ENCODE measurements at regions not wholly inside any gene's neighbourhood (a gene's known extent, or its start where the extent isn't known, plus 50 kb on each side); places are given as distances from the start of the nearest gene placed in this dataset.

- Histone ChIP-seq H3K36me3 (ENCODE audit: insufficient read depth, low read length) (no peaks in the 10 kb centered on the region), H3K9me3 (replicated peaks; ENCODE audit: low read length) (no peaks in the 10 kb centered on the region), H3K27me3 (ENCODE audit: control insufficient read depth, insufficient read depth, low read length) (peaks cover 4% of the 10 kb centered on the region), H3K4me3 (ENCODE audit: low read length) (no peak overlapping the region), H3K9ac (ENCODE audit: low read depth, low read length) (no peak overlapping the region), H3K4me2 (ENCODE audit: low read length) (no peak overlapping the region), H3K4me1 (ENCODE audit: control insufficient read depth, insufficient read depth, low read length) (no peaks in the 10 kb centered on the region)
Measured at GRCh38 chr1:63205776-63206175, 116.6 kb upstream of the FOXD3 start.

- H3K4me2 ChIP-seq (ENCODE audit: low read length) = no peak overlapping the region
- H3K9me3 ChIP-seq (replicated peaks; ENCODE audit: low read length) = no peaks in the 10 kb centered on the region
- H3K4me1 ChIP-seq (ENCODE audit: control insufficient read depth, insufficient read depth, low read length) = no peaks in the 10 kb centered on the region
- H3K4me3 ChIP-seq (ENCODE audit: low read length) = no peak overlapping the region
- H3K9ac ChIP-seq (ENCODE audit: low read depth, low read length) = no peak overlapping the region
- H3K27me3 ChIP-seq (ENCODE audit: control insufficient read depth, insufficient read depth, low read length) = peaks cover 3% of the 10 kb centered on the region
- no peaks in the 10 kb centered on the region for H3K36me3 ChIP-seq (ENCODE audit: insufficient read depth, low read length)
Measured at GRCh38 chr1:63214553-63214952, 107.8 kb upstream of the FOXD3 start.

GRCh38 chr1:63223426-63223825, 98.9 kb upstream of the FOXD3 start:
- peaks cover 1% of the 10 kb centered on the region for H3K27me3 ChIP-seq (ENCODE audit: control insufficient read depth, insufficient read depth, low read length)
- no peaks in the 10 kb centered on the region for H3K9me3 ChIP-seq (replicated peaks; ENCODE audit: low read length)
- H3K9ac ChIP-seq (ENCODE audit: low read depth, low read length) = no peak overlapping the region

GRCh38 chr1:63230722-63231121, 91.6 kb upstream of the FOXD3 start:
- Histone ChIP-seq H3K9me3 (replicated peaks; ENCODE audit: low read length) (no peaks in the 10 kb centered on the region), H3K4me3 (ENCODE audit: low read length) (no peak overlapping the region), H3K4me1 (ENCODE audit: control insufficient read depth, insufficient read depth, low read length) (no peaks in the 10 kb centered on the region), H3K4me2 (ENCODE audit: low read length) (no peak overlapping the region), H3K36me3 (ENCODE audit: insufficient read depth, low read length) (no peaks in the 10 kb centered on the region), H3K27me3 (ENCODE audit: control insufficient read depth, insufficient read depth, low read length) (no peaks in the 10 kb centered on the region), H3K9ac (ENCODE audit: low read depth, low read length) (no peak overlapping the region)

More at GRCh38 chr1:63223426-63223825, 98.9 kb upstream of the FOXD3 start:
- Histone ChIP-seq H3K36me3 (ENCODE audit: insufficient read depth, low read length) (no peaks in the 10 kb centered on the region), H3K4me1 (ENCODE audit: control insufficient read depth, insufficient read depth, low read length) (no peaks in the 10 kb centered on the region), H3K4me3 (ENCODE audit: low read length) (no peak overlapping the region), H3K4me2 (ENCODE audit: low read length) (no peak overlapping the region)

- H3K9ac ChIP-seq (ENCODE audit: low read depth, low read length) = no peak overlapping the region
- H3K36me3 ChIP-seq (ENCODE audit: insufficient read depth, low read length) = no peaks in the 10 kb centered on the region
- no peak overlapping the region for H3K4me3 ChIP-seq (ENCODE audit: low read length)
- H3K4me1 ChIP-seq (ENCODE audit: control insufficient read depth, insufficient read depth, low read length) = no peaks in the 10 kb centered on the region
- H3K9me3 ChIP-seq (replicated peaks; ENCODE audit: low read length) = no peaks in the 10 kb centered on the region
- H3K27me3 ChIP-seq (ENCODE audit: control insufficient read depth, insufficient read depth, low read length) = no peaks in the 10 kb centered on the region
- H3K4me2 ChIP-seq (ENCODE audit: low read length) = no peak overlapping the region
Measured at GRCh38 chr1:63238721-63239120, 83.6 kb upstream of the FOXD3 start.

- no peaks in the 10 kb centered on the region for H3K36me3 ChIP-seq (ENCODE audit: insufficient read depth, low read length)
- H3K9ac ChIP-seq (ENCODE audit: low read depth, low read length) = no peak overlapping the region
- no peaks in the 10 kb centered on the region for H3K4me1 ChIP-seq (ENCODE audit: control insufficient read depth, insufficient read depth, low read length)
- no peaks in the 10 kb centered on the region for H3K9me3 ChIP-seq (replicated peaks; ENCODE audit: low read length)
- no peaks in the 10 kb centered on the region for H3K27me3 ChIP-seq (ENCODE audit: control insufficient read depth, insufficient read depth, low read length)
- H3K4me3 ChIP-seq (ENCODE audit: low read length) = no peak overlapping the region
- H3K4me2 ChIP-seq (ENCODE audit: low read length) = no peak overlapping the region
Measured at GRCh38 chr1:63245186-63245585, 77.2 kb upstream of the FOXD3 start.

- Histone ChIP-seq H3K9ac (ENCODE audit: low read depth, low read length) (no peak overlapping the region), H3K9me3 (replicated peaks; ENCODE audit: low read length) (no peaks in the 10 kb centered on the region)
Measured at GRCh38 chr1:63248216-63248615, 74.2 kb upstream of the FOXD3 start.

DNA sequence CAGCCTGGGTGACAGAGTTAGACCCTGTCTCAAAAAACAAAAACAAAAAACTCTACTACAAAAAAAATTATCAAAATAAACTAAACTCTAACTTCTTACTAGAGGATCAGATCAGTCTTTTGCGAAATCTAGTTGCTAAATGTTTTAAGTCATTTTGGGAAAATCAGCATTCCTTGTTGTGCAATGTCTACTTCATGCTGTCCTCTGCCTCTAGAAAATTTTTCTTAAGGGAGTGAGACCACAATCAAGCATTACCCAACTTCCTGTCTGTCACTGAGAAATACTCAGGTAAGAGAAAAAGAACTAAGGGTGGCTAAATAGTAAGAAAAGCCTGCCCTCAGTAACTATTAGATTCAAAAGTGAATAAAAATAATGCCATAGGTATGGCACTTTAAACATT, 67.2 kb upstream of the FOXD3 start:
- H3K9ac ChIP-seq (ENCODE audit: low read depth, low read length) = no peak overlapping the region
- H3K27me3 ChIP-seq (ENCODE audit: control insufficient read depth, insufficient read depth, low read length) = no peaks in the 10 kb centered on the region
- H3K36me3 ChIP-seq (ENCODE audit: insufficient read depth, low read length) = no peaks in the 10 kb centered on the region
- no peak overlapping the region for H3K4me3 ChIP-seq (ENCODE audit: low read length)
- no peaks in the 10 kb centered on the region for H3K4me1 ChIP-seq (ENCODE audit: control insufficient read depth, insufficient read depth, low read length)
- no peak overlapping the region for H3K4me2 ChIP-seq (ENCODE audit: low read length)
- H3K9me3 ChIP-seq (replicated peaks; ENCODE audit: low read length) = no peaks in the 10 kb centered on the region

More at GRCh38 chr1:63248216-63248615, 74.2 kb upstream of the FOXD3 start:
- Histone ChIP-seq H3K36me3 (ENCODE audit: insufficient read depth, low read length) (no peaks in the 10 kb centered on the region), H3K4me2 (ENCODE audit: low read length) (no peak overlapping the region), H3K4me3 (ENCODE audit: low read length) (no peak overlapping the region), H3K4me1 (ENCODE audit: control insufficient read depth, insufficient read depth, low read length) (no peaks in the 10 kb centered on the region), H3K27me3 (ENCODE audit: control insufficient read depth, insufficient read depth, low read length) (no peaks in the 10 kb centered on the region)

- H3K36me3 ChIP-seq (ENCODE audit: insufficient read depth, low read length) = no peaks in the 10 kb centered on the region
- no peaks in the 10 kb centered on the region for H3K4me1 ChIP-seq (ENCODE audit: control insufficient read depth, insufficient read depth, low read length)
- H3K27me3 ChIP-seq (ENCODE audit: control insufficient read depth, insufficient read depth, low read length) = no peaks in the 10 kb centered on the region
- H3K4me2 ChIP-seq (ENCODE audit: low read length) = no peak overlapping the region
- no peaks in the 10 kb centered on the region for H3K9me3 ChIP-seq (replicated peaks; ENCODE audit: low read length)
- no peak overlapping the region for H3K9ac ChIP-seq (ENCODE audit: low read depth, low read length)
- H3K4me3 ChIP-seq (ENCODE audit: low read length) = no peak overlapping the region
Measured at GRCh38 chr1:63261736-63262458, 60.5 kb upstream of the FOXD3 start.

GRCh38 chr1:63262459-63262770, 60.0 kb upstream of the FOXD3 start:
- no peaks in the 10 kb centered on the region for H3K9me3 ChIP-seq (replicated peaks; ENCODE audit: low read length)
- H3K36me3 ChIP-seq (ENCODE audit: insufficient read depth, low read length) = no peaks in the 10 kb centered on the region
- H3K4me2 ChIP-seq (ENCODE audit: low read length) = no peak overlapping the region
- no peak overlapping the region for H3K4me3 ChIP-seq (ENCODE audit: low read length)
- no peak overlapping the region for H3K9ac ChIP-seq (ENCODE audit: low read depth, low read length)
- no peaks in the 10 kb centered on the region for H3K27me3 ChIP-seq (ENCODE audit: control insufficient read depth, insufficient read depth, low read length)
- no peaks in the 10 kb centered on the region for H3K4me1 ChIP-seq (ENCODE audit: control insufficient read depth, insufficient read depth, low read length)

GRCh38 chr1:63264161-63264560, 58.2 kb upstream of the FOXD3 start:
- Histone ChIP-seq H3K36me3 (ENCODE audit: insufficient read depth, low read length) (no peaks in the 10 kb centered on the region), H3K4me2 (ENCODE audit: low read length) (no peak overlapping the region), H3K9me3 (replicated peaks; ENCODE audit: low read length) (no peaks in the 10 kb centered on the region), H3K4me3 (ENCODE audit: low read length) (no peak overlapping the region), H3K4me1 (ENCODE audit: control insufficient read depth, insufficient read depth, low read length) (no peaks in the 10 kb centered on the region), H3K9ac (ENCODE audit: low read depth, low read length) (no peak overlapping the region), H3K27me3 (ENCODE audit: control insufficient read depth, insufficient read depth, low read length) (no peaks in the 10 kb centered on the region)

GRCh38 chr1:63266857-63267256, 55.5 kb upstream of the FOXD3 start:
- H3K9ac ChIP-seq (ENCODE audit: low read depth, low read length) = no peak overlapping the region
- no peak overlapping the region for H3K4me2 ChIP-seq (ENCODE audit: low read length)
- H3K4me3 ChIP-seq (ENCODE audit: low read length) = no peak overlapping the region
- H3K9me3 ChIP-seq (replicated peaks; ENCODE audit: low read length) = no peaks in the 10 kb centered on the region
- no peaks in the 10 kb centered on the region for H3K27me3 ChIP-seq (ENCODE audit: control insufficient read depth, insufficient read depth, low read length)
- H3K4me1 ChIP-seq (ENCODE audit: control insufficient read depth, insufficient read depth, low read length) = no peaks in the 10 kb centered on the region
- H3K36me3 ChIP-seq (ENCODE audit: insufficient read depth, low read length) = no peaks in the 10 kb centered on the region

All from skeletal muscle satellite cell (primary cell).